Thoracic aorta (tissue), 2 donors: ENCODE measurements at regions not wholly inside any gene's neighbourhood (a gene's known extent, or its start where the extent isn't known, plus 50 kb on each side); places are given as distances from the start of the nearest gene placed in this dataset.
"Not testable (repeated sequence)": the region's sequence is repeated elsewhere in the genome, so short reads cannot be mapped to it uniquely, and the experiment has no call there.

Source experiments
- ATAC-seq: fragments of 150-250 bp; one replicate; pipeline ENCODE4 v1.8.0; 2017; ENCODE audit warnings: low read depth; ENCODE audit not compliant: insufficient number of reproducible peaks, low FRiP score
- DNase-seq: peaks from one replicate; pipeline ENCODE4 v3.0.0-alpha.2; 2020; ENCODE audit warnings: low spot score
- H3K27ac ChIP-seq, 2 donors: fragments of 200-600 bp; sonication (generic); 1 replicate in 1 of 2; 2 replicates in 1 of 2; pipeline ENCODE4 v1.5.1; 2016; ENCODE audit warnings: mild to moderate bottlenecking in 2 of 2, moderate library complexity in 2 of 2
- H3K27me3 ChIP-seq: fragments of 200-600 bp; sonication (generic); replicated peaks from 2 replicates; pipeline ENCODE4 v1.6.0; 2016; ENCODE audit warnings: mild to moderate bottlenecking; ENCODE audit not compliant: insufficient read depth
- H3K36me3 ChIP-seq: fragments of 200-600 bp; sonication (generic); one replicate; pipeline ENCODE4 v1.5.1; 2016
- H3K4me1 ChIP-seq, 2 donors: fragments of 200-600 bp; sonication (generic); 1 replicate in 1 of 2; 2 replicates in 1 of 2; pipeline versions ENCODE4 v1.5.1 to v1.6.0; 2016; ENCODE audit warnings: low read depth in 2 of 2, mild to moderate bottlenecking in 1 of 2; ENCODE audit not compliant: control insufficient read depth in 1 of 2
- H3K4me3 ChIP-seq: fragments of 200-600 bp; sonication (generic); 2 replicates; pipeline ENCODE4 v1.5.1; 2016; ENCODE audit warnings: mild to moderate bottlenecking
- H3K9me3 ChIP-seq: fragments of 200-600 bp; sonication (generic); 2 replicates; pipeline ENCODE4 v1.5.1; 2016
- CTCF ChIP-seq: fragments of 200-600 bp; sonication (generic); IDR thresholded peaks from one replicate; pipeline ENCODE4 v1.5.1; 2019; ENCODE audit warnings: antibody characterized with exemption

GRCh38 chr5:9761706-9762105 is 131.6 kb upstream of the TAS2R1 start:
- DNase-seq (no peak), ATAC-seq (no peak)
- Histone ChIP-seq H3K4me3 (no peak overlapping the region), H3K27me3 (no peaks in the 10 kb centered on the region), H3K27ac (no peak overlapping the region), H3K36me3 (no peaks in the 10 kb centered on the region), H3K9me3 (no peaks in the 10 kb centered on the region), H3K4me1 (no peaks in the 10 kb centered on the region)
- no peak for TF ChIP-seq CTCF

GRCh38 chr5:9752670-9753069 is 122.5 kb upstream of the TAS2R1 start:
- H3K4me3 ChIP-seq, H3K36me3 ChIP-seq, DNase-seq, H3K4me1 ChIP-seq, H3K9me3 ChIP-seq, H3K27me3 ChIP-seq, ATAC-seq, H3K27ac ChIP-seq: not testable (repeated sequence)

- Histone ChIP-seq H3K36me3 (no peaks in the 10 kb centered on the region), H3K4me1 (no peaks in the 10 kb centered on the region), H3K27ac (no peak overlapping the region), H3K4me3 (no peak overlapping the region), H3K27me3 (no peaks in the 10 kb centered on the region), H3K9me3 (no peaks in the 10 kb centered on the region)
- DNase-seq = no peak
- no peak for TF ChIP-seq CTCF
- no peak for ATAC-seq
Observed at GRCh38 chr5:9743507-9743906, 113.4 kb upstream of the TAS2R1 start.

GRCh38 chr5:9742848-9743247 is 112.7 kb upstream of the TAS2R1 start:
- Histone ChIP-seq H3K9me3 (no peaks in the 10 kb centered on the region), H3K27ac (no peak overlapping the region), H3K4me3 (no peak overlapping the region), H3K36me3 (no peaks in the 10 kb centered on the region), H3K27me3 (no peaks in the 10 kb centered on the region), H3K4me1 (no peaks in the 10 kb centered on the region)
- DNase-seq = no peak
- no peak for TF ChIP-seq CTCF
- no peak for ATAC-seq

GRCh38 chr5:9739135-9739534 is 109.0 kb upstream of the TAS2R1 start:
- Histone ChIP-seq H3K27me3 (no peaks in the 10 kb centered on the region), H3K4me3 (no peak overlapping the region), H3K9me3 (no peaks in the 10 kb centered on the region), H3K36me3 (no peaks in the 10 kb centered on the region), H3K4me1 (no peaks in the 10 kb centered on the region), H3K27ac (no peak overlapping the region)
- DNase-seq = no peak
- no peak for ATAC-seq
- no peak for TF ChIP-seq CTCF

GRCh38 chr5:9737265-9737664 is 107.1 kb upstream of the TAS2R1 start:
- ATAC-seq = no peak
- H3K4me1 ChIP-seq = no peaks in the 10 kb centered on the region
- TF ChIP-seq CTCF = no peak
- H3K4me3 ChIP-seq = no peak overlapping the region
- H3K27me3 ChIP-seq = no peaks in the 10 kb centered on the region
- no peaks in the 10 kb centered on the region for H3K36me3 ChIP-seq
- H3K9me3 ChIP-seq = no peaks in the 10 kb centered on the region
- DNase-seq = no peak
- no peak overlapping the region for H3K27ac ChIP-seq
